Stimulated activated CD8-positive, alpha-beta memory T cell treated with anti-CD3 and anti-CD28 coated beads, Interleukin-4, amount 100 ng/mL, for 4 hours (primary cell): ENCODE measurements at regions not wholly inside any gene's neighbourhood (a gene's known extent, or its start where the extent isn't known, plus 50 kb on each side); places are given as distances from the start of the nearest gene placed in this dataset.

Experiments used
- DNase-seq, 2 donors: peaks; one replicate each; pipeline ENCODE4 v3.0.0-alpha.2; 2020; ENCODE audit warnings: low read depth in 2 of 2, low spot score in 1 of 2

DNA sequence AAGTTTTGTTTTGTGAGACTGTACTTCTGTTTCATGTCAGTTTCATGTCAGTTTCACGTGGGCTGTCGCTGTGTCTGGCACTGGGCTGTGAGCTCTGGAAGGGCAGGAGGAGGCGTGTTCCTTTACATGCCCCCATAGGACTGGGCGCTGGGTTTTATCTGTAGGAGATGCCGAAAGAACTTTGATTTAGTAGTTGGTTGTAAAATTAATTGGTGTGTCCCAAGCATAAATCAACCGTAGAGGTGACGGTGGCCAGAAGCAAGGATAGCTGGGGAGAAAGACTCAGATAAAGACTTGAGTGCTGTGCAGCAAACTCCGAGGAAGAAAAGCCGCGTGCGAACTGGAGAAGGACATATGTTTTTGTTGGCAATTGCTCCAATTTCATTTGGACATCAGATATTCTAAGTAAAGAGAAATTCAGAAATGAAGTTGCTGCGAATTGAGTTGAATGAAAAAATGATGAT lies 182.5 kb downstream of the VRK1 start:
- no peak for DNase-seq

DNA sequence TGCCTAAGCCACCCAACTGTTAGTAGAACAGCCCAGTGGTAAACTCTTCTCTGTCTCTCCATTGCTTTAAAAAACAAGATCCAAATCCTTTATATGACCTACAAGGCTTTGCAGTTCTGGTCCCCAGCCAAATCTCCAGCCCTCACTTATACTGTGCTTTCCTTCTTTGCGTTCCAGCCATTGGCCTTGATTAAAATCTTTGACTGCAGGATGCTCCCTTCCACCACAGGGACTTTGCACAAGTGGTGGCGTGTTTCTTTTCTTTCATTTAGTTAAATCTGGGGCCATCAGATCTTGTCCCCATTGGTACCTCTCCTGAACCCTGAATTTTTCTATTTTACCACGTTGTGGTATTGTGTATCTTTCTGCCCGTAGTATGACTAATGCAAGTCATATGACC lies 183.7 kb downstream of the VRK1 start:
- no peak for DNase-seq

DNA sequence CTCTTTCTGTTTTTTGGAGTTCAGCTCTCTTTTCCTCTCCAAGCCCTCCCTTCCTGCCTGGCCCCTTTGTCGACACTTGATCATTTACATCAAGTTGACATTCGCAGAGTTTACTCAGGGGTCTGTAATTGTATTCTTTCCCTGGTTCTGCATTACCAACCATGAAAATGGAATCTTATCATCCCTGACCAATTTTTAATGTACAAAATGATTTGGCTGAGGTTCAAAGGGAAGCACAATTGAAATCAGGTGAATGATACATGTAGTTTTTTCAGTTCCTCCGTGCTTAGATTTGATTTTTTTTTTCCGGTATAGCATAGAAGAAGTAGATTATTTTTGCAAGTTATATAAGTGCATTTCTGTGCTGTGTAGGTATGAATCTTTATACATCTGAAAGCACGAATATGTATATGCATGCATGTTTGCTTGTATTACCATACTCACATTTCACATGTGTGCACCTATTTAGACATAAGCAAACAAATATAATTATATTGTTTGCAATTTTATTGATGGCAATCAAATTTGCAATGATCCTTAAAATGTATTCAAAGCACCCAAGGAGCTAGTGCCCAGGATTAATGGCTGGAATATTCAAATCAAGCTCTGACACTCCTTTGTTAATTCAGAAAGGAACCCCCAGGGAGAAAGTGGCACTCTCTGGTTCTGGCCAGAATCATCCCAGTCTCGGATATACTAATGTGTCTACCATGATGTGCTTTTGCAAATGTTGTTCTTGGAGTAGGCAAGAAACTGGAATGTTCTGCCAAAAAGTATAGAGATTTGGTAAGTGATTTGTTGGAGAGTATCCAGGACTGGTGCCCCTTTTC lies 189.3 kb downstream of the VRK1 start:
- no peak for DNase-seq

DNA sequence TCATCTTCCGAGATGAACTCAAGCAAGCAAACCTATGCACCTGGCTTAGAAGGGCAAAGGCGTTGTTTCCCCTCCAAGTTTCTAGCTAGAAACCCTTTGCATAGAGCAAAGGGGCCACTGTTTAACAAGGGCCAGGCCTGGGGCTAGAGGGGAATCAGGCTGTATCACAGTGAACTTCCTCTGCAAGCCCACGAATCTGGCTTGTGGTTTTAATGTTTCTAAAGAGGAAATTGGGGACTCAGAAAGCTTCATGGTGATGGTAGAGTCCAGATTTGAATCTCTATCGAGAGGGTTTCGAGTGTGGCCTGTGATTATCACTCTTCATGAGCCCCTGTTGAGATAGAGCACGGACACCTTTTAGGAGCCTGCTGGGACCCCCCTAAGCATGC lies 189.9 kb downstream of the VRK1 start:
- DNase-seq, result no peak

DNA sequence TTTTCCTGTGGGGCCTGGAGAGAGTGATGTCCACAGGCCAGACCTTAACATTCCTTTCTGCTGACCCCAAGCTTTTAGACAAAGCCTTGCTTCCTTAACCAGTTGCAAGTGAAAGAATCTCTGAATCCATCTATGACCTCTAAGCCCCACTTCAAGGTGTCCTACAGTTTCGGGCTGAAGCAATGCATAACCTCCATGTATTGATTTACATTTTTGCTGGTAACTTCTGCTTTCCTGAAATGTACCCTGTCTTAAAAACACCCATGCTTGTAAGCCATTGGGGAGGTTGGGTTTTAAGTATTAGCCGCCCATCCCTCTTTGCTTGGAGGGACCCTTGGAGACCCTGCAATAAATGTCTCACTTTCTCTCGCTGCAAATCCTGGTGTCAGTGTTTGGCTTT lies 190.6 kb downstream of the VRK1 start:
- DNase-seq, result no peak

DNA sequence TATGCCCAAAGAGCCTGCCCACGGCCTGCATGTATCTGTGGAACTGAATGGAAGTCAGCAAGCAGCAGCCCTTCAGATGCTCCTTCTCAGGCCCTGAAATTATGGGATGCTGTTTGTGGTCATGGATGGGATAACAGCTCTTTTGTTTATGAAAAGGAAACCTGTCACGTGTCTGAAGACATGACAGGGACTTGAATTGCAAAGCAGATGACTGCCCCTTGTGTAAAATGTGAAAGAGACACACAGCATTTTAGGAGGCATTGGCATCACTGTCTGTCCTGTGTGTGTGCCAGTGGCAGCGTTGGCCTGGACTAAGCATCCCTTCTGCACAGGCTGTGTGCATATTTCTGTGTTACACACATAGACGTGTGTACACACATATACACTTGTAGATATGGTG lies 192.1 kb downstream of the VRK1 start:
- no peak for DNase-seq

DNA sequence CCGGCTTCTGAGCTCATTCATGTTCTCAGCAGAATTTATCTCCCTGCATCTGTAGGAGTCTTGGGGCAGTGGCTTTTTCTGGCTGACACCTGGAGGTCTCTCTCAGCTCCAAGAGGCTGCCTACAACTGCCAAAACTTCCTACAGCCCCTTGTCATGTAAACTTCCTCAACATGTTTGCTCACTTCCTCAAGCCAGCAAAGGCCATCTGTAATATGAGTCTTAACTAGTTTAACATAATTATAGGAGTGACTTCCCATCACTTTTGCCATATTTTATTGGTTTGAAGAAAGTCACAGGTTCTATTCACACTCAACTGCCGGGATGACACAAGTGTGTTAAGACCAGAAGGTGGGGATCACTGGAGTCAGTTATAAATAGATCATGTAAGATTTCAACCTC lies 194.0 kb downstream of the VRK1 start:
- DNase-seq, result no peak

DNA sequence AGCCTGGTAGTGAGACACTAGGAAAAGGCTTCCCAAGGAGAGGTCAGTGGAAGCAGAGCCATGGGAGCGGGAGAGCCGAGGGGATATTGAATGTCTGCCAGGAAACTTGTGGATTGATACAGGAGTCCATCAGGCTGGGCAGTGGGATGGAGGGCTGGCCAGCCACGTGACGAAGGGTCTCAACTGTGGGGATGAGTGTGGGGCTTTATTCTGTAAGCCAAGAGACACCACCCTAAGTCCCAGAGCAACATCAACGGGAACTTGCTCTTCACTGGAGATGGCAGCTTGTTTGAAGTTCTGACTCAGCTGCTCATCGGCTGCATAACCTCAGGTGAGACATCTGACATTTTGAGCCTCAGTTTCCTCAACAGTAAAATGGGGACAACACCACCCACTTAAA lies 197.8 kb downstream of the VRK1 start:
- DNase-seq, result no peak

DNA sequence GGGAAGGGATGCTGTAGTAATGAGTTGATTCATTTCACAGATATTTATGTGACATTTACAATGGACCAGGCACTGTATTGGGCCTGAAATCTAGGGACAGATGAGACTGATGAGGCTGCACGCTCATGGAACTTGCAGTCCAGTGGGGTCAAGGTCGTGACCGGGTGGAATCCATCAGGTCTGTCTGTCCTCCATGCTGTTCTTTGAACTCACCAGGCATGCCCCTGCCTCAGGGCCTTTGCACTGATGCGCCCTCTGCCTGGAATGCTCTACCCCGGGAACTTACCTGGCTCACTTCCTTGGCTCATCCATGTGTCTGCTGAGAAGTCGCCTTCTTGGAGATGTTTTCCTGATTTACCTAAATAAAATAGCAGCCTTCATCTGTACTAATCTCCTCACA lies 200.1 kb downstream of the VRK1 start:
- DNase-seq, result no peak

DNA sequence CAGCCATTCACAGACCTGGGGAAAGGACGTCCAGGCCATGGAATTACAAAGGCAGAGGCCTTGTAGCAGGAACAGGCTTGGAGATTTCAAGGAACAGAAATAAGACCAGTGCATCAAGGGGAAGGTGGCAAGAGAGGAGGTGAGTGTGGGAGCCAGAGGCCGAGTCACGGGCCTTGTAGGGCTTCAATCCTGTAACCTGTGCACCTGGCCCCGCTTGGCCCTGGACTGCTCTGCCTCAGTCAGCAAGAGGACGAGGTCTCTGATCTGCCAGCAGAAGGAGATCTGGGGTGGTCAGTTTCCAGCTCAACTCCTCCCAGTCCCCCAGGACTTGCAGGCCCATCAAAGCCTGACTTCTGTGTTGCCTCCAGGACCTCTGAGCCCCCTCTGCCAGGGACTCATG lies 200.8 kb downstream of the VRK1 start:
- DNase-seq, result no peak

DNA sequence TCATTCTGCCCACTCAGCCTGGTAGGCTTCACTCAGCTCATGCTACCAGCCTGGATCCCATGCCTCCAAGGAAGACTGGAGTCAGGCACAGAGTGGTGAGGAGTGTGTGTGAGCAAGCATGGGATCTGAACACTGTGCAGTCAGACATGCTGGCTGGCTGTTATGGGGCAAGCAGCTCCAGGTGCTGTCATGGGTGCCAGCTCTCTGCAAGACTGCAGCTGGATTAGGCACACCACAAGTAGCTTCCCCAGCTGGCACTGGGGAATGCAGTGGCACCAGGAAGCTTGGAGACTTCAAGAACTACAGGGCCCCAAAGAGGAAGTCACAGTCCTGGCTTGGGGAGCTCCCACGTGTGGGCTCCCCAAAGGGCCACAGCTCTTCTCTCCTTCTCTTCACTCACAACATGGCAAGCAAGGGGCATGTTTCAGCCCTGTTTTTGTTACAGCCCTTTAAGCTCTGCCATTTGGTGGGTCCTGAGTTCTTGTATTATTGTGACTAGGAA lies 202.5 kb downstream of the VRK1 start:
- DNase-seq, result no peak

DNA sequence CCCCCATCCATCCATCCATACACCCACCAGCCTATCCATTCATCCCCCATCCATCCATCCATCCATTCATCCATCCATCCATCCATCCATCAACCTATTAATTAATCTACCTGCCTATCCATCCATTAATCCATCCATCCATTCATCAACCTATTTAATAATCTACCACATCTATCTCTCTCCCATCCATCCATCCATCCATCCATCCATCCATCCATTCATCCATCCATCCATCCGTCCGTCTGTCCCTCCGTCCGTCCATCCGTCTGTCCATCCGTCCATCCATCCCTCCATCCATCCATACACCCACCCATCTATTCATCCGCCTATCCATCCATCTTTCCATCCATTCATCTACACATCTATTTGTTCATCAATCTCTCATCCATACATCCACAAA lies 205.3 kb downstream of the VRK1 start:
- DNase-seq, result no peak

DNA sequence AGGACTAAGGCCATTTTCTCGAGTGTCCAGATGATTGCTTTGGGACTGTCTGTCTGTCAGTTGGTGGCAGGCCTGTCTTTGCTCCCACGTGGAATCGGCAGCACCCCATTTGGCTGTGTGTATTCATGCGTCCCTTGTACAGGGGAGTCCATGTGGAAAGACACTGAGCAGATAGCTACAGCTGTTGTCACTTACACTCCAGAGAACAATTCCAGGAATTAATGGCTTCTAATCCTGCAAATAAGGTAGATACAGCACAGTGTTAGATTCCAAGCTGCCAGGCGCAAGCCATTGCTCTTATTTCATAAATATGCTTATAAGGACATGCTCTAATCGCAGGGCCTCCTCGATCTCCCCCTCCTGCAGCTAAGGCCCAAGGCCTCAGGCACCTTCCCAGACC lies 208.8 kb downstream of the VRK1 start:
- DNase-seq, result no peak

DNA sequence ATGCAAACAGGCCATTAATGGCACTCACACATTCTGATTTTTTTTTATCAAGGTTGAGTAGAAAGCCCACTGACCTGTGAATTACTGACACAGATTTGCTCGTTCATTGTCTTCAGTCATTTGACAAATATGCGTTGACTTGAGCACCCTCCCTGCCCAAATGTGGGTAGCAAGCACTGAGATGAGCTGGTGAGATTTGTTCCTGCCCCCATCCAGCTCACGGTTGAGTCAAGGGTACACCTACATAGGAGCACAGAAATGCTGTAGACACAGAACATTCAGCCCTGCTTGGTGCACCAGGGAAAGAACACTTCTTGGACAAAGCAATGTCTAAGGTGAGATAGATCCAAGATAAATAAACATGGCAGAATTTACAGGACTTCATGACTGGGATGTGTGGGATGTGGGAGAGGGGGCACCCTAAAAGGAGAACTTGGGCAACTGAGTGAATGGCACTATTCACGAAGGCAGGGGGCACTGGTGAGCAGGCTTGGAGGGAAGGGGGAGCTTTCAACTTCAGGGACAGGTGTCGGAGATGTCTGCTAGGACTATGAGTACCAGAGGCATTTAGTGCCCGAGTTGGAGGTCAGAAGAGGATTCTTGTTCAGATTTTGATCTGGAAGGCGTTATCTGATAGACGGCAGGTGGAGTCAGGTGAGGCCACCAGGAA lies 213.4 kb downstream of the VRK1 start:
- no peak for DNase-seq

DNA sequence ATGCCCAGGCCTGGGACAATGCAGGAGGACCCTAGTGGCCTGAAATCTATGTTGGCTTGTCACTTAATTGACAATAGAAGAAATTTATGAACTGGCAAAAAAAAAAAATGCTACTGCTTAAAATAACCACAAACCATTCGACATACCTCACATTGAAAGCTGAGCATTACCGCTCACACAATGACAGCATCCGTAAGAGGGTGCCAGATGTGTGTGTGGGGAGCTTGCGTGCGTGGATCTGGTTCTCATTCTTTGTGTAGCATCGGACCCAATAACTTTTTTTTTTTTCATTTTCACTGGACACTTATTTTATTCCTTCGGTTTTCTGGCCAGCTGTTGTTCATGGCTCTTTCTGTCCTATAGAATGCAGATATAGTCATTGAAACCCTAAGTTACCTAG lies 216.7 kb downstream of the VRK1 start:
- DNase-seq, result no peak

DNA sequence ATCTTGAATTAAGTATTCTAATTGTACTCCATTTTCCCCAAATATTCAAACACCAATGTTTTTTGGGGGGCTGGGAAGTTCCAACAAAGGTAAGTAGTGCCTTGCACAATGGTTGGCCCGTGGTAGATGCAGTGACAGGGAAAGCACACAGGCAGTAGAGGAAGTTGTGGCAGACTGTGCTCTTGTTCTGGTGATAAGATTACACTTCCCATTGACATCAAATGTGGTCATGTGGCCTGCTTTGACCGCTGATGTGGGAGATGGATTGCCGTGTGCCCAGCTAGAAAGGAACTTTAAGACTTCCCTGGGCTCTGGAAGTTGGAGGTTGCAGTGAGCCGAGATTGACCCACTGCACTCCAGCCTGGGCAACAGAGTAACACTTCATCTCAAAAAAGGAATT lies 223.8 kb downstream of the VRK1 start:
- no peak for DNase-seq

DNA sequence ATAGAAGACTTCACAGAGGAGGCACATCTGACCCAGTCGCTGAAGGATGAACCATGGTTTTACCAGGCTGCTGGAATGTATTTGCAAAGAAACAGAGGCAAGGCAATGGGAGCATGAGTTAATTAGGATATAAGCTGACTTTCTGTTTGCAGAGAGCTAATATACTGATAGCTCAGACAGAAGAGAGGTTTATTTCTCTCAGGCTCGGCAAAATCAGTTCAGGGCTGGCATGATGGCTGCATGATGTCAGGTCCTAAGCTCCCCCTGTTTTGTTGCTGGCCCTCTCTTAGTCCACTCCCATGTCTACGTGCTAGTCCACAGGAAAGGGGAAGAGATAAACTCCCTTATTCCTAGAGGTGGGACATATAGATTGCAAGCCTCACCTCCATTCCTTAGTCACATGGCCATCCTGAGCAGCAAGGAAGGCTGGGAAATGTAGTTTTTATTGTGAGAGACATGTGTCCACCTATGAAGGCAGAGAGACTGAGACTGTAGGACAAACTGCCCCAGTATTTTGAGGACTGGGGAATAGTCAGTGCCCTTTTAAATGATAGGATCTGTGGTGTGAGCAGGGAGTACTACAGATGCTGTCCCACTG lies 224.5 kb downstream of the VRK1 start:
- DNase-seq, result no peak

DNA sequence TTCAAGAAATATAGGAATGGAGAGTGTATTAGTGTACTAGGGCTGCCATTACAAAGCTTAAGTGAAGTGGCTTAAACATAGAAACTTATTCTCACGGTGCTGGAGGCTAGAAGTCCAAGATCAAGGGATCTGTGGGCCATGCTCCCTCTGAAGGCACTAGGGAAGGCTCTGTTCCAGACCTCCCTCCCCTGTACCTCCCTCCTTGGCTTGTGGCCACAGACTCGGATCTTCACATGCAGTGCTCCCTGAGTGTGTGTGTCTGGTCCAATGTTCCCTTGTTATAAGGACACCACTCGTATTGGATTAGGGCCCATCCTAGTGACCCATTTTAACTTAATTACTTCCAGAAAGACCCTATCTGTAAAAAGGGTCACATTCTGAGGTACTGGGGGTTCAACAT lies 225.6 kb downstream of the VRK1 start:
- no peak for DNase-seq

DNA sequence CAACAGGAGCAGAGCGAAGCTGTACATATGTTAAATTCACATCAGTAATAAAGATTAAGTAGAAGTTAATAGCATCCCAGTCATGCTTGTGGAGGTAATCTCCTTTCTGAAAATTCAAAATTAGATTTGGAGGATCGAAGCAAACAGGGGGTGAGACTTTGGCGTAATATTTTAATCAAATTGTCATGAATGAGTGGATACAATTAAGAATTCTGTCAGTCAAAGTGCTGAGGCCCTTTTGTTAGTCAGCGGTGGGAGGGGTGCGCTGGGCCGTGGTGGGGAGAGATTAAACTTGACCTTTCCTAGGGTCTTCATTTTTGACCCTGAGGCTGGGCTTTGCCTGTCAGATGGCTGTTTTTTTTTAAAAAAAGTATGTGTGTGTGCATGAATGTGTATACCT lies 226.7 kb downstream of the VRK1 start:
- DNase-seq, result no peak

DNA sequence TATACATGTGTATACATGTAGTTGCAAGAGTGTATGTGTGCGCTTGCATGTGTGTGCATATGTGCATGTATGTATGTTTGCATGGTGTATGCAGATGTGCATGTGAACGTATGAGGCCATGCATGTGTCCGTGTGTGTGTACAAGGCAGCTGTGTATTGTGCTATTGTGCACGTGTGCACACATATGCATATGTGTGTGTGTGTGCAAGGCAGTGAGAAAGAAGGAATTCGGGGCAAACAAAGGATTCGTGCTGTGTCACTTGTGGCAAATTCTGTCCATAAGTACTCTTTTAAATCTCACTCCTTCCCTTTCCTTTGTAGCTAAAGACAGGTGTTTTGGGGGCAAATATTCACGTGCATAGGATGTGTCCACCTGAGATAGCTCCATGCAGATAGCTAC lies 227.1 kb downstream of the VRK1 start:
- DNase-seq, result no peak

DNA sequence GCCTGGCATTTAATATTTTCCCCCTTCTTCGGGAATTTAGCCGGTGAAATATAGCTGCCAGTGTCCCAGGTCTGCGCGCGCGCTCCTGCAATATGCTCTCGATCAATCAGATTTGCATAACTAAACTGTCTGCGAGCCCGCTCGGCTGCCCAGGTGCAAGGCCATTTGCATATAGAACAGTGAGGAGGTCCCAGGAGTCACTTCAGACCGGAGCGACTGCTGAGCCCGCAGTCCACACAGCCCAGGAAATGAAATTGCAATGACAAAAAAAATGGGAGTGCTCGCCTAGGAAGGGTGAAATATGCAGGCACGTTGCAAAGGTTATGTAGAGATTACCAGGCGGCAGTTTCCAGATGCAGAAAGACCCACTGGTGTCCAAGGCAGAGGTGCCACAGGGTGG lies 228.5 kb downstream of the VRK1 start:
- no peak for DNase-seq

DNA sequence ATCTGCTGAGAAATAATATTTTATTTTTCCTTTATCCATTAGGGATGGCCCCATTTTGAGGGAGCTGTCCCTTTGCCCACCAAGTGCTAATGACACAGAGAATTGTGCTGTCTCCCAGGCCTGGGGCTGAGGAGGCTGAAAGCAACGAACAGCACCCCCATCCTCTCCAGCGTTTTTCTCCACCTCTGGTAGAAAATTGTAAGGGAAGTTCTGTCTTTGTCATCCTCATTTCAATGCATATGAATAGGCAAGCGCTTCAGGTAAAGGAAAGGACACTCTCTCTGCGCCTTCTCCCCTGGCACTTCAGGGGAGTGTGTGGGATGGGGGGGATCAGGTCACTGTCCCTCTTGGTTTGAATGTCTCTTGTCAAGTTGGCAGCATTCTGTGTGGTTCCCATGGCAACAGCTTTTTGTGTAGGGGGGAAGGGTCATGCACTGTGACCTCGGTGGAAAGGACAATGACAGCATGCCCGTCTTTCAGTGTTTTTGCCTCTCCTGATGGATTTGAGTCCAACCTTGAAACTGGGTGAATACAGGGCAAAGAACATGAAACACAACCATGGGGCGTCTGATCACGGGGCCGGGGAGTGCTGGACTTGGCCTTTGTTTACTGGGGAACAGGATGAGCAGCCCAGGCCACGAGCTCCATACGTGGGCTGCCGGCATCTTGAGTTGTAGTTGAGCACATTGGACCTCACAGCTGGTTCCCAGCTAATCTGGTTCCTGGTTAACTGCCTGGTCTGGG lies 230.2 kb downstream of the VRK1 start:
- DNase-seq, result no peak
